Peyer's patch (tissue), 4 donors: ENCODE measurements at regions not wholly inside any gene's neighbourhood (a gene's known extent, or its start where the extent isn't known, plus 50 kb on each side); places are given as distances from the start of the nearest gene placed in this dataset.

ENCODE experiments used
- DNase-seq, 3 donors: peaks; one replicate each; pipeline ENCODE4 v3.0.0-alpha.2; 2017 to 2019
- H3K27ac ChIP-seq, 4 donors: fragments of 200-600 bp; sonication (generic); one replicate each; pipeline ENCODE4 v1.5.1; 2016 to 2019
- H3K27me3 ChIP-seq, 2 donors: fragments of 200-600 bp; sonication (generic); one replicate each; pipeline ENCODE4 v1.5.1; 2019
- H3K36me3 ChIP-seq, 3 donors: fragments of 200-600 bp; sonication (generic); one replicate each; pipeline ENCODE4 v1.5.1; 2016 to 2019
- H3K4me1 ChIP-seq, 4 donors: fragments of 200-600 bp; sonication (generic); one replicate each; pipeline ENCODE4 v1.5.1; 2016 to 2019
- H3K4me3 ChIP-seq, 4 donors: fragments of 200-600 bp; sonication (generic); 1 replicate in 3 of 4; 2 replicates in 1 of 4; pipeline ENCODE4 v1.5.1; 2016 to 2019; ENCODE audit warnings: mild to moderate bottlenecking in 1 of 4
- H3K9me3 ChIP-seq, 4 donors: fragments of 200-600 bp; sonication (generic); one replicate each; pipeline ENCODE4 v1.5.1; 2016 to 2019; ENCODE audit warnings: mild to moderate bottlenecking in 1 of 4
- POLR2A ChIP-seq, 2 donors: fragments of 450-650 bp; IDR thresholded peaks; one replicate each; pipeline ENCODE4 v1.5.1; 2017; ENCODE audit warnings: antibody characterized with exemption in 2 of 2, mild to moderate bottlenecking in 2 of 2, moderate library complexity in 2 of 2
- TF ChIP-seq, protein P1 (sequence below), 6 experiments: fragments of 450-650 bp in 4 of 6; fragments of 200-600 bp in 2 of 6; sonication (generic) in 1 of 6; IDR thresholded peaks; one replicate each; pipeline ENCODE4 v1.5.1; 2017 to 2019; ENCODE audit warnings: antibody characterized with exemption in 6 of 6, mild to moderate bottlenecking in 3 of 6, moderate library complexity in 1 of 6

DNA sequence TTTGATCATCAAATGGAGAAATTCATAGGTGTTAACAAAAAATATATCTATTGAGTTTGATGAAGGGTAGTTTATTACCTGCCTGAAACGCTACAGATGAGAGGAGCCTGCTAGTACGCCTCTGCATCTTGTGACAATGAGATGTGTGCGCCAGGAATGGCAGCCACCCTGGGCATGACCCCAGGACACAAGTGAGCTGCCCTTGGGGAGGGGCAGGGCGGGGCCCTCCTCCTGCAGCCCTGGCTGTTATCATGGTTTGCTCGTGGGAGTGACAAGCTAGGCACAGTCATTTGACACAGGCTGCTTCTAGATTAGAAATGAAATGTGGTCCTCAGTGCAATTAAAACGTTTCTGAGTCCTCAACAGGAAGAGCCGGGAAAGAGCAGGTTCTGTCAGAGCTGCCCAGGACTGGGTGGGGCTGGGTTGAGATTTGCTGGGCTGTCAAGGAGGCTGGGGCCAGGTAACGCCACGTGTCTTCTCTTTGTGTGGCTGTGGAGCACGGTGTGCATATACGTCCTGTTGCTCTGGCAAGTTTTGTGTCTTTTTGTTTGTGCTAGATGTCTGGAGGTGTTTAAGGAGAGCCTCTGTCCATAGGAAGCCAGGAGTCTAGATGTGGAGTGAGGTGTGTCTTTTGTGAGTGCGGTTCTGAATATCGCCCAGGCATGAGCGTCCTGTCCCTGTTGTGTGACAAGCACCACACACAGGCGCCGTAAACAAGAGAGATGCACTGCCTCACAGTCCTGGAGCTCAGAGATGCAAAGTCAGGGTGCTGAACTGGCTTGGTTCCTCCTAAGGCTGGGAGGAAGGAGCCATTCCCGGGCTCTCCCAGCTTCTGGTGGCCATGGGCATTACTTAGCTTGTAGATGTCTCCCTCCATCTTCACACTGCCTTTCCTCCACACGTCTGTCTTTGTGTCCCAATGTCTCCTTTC, 129.0 kb upstream of the IRX4 start:
- no peaks in the 10 kb centered on the region for H3K4me1 ChIP-seq
- no peak overlapping the region for H3K4me3 ChIP-seq
- H3K27ac ChIP-seq = no peak overlapping the region
- TF ChIP-seq, protein P1, sequence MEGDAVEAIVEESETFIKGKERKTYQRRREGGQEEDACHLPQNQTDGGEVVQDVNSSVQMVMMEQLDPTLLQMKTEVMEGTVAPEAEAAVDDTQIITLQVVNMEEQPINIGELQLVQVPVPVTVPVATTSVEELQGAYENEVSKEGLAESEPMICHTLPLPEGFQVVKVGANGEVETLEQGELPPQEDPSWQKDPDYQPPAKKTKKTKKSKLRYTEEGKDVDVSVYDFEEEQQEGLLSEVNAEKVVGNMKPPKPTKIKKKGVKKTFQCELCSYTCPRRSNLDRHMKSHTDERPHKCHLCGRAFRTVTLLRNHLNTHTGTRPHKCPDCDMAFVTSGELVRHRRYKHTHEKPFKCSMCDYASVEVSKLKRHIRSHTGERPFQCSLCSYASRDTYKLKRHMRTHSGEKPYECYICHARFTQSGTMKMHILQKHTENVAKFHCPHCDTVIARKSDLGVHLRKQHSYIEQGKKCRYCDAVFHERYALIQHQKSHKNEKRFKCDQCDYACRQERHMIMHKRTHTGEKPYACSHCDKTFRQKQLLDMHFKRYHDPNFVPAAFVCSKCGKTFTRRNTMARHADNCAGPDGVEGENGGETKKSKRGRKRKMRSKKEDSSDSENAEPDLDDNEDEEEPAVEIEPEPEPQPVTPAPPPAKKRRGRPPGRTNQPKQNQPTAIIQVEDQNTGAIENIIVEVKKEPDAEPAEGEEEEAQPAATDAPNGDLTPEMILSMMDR (IDR thresholded peaks at IDR 0.05) = no peak
- no peak for TF ChIP-seq POLR2A (IDR thresholded peaks at IDR 0.05)
- no peaks in the 10 kb centered on the region for H3K9me3 ChIP-seq
- no peaks in the 10 kb centered on the region for H3K27me3 ChIP-seq
- no peak for DNase-seq
- no peaks in the 10 kb centered on the region for H3K36me3 ChIP-seq

DNA sequence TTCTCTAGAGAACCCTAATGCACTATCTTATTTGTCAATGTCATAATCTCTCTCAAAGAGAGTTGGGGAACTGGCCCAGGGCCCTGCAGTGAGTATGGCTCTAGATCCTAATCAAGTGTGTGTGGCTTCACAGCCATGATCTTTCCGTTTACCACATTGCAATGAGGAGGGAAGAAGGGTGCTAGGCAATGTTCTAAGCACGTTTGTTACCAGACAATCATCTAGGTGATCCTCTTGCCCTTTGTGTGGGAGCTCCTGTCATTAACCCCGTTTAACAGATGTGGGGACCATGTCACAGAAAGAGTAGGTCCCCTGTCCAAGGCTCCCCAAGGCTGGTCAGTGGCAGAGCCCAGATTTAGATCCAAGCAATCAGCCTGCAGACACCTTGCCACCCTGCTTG, 128.2 kb upstream of the IRX4 start:
- Histone ChIP-seq H3K4me1 (no peaks in the 10 kb centered on the region), H3K9me3 (no peaks in the 10 kb centered on the region), H3K36me3 (no peaks in the 10 kb centered on the region), H3K27ac (no peak overlapping the region), H3K4me3 (no peak overlapping the region), H3K27me3 (no peaks in the 10 kb centered on the region)
- no peak for DNase-seq
- TF ChIP-seq, protein P1 (IDR thresholded peaks at IDR 0.05) = no peak
- TF ChIP-seq POLR2A (IDR thresholded peaks at IDR 0.05) = no peak

DNA sequence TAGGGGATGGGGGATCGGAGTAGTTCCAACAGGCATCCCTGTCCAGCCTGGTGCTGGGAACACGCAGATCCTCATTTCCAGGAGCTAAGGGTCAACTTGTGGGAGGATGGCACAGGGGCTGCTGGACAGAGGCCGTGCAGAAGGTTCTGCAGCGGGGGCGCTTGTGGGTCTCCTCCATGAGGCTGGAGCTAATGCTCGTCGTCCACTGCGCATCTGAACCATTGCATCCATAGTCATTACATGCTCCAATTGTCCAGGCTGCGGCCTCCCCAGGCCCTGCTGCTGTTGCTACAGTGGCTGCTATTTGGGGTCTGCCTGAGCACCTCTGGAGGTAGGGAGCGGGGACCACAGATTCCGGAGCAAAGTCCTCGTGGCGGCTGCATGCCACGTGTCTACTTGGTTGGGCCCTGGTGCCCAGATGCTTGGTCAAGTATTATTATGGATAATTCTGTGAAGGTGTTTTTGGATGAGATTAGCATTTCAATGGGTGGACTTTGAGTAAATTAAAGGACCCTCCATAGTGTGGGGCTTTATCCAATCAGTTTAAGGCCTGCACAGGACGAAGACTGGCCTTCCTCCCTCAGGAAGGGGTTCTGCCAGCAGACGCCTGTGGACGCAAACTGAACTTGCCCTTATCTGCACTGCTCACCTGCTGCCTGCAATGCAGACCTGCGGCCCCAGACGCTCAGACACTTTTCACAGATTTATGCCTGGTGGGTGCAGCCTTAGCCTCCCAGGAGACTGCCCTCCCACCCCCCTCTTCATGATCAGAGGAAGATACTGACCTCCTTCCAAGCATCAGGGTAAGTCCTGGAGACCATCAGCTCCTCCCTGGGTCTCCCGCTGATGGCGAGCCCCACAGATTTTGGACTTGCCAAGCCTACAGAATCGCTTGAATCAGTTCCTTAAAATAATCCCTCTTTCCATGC, 127.5 kb upstream of the IRX4 start:
- no peak overlapping the region for H3K4me3 ChIP-seq
- no peaks in the 10 kb centered on the region for H3K4me1 ChIP-seq
- no peak for TF ChIP-seq POLR2A (IDR thresholded peaks at IDR 0.05)
- TF ChIP-seq, protein P1 (IDR thresholded peaks at IDR 0.05) = no peak
- no peaks in the 10 kb centered on the region for H3K9me3 ChIP-seq
- no peak for DNase-seq
- H3K27me3 ChIP-seq = no peaks in the 10 kb centered on the region
- H3K27ac ChIP-seq = no peak overlapping the region
- no peaks in the 10 kb centered on the region for H3K36me3 ChIP-seq

DNA sequence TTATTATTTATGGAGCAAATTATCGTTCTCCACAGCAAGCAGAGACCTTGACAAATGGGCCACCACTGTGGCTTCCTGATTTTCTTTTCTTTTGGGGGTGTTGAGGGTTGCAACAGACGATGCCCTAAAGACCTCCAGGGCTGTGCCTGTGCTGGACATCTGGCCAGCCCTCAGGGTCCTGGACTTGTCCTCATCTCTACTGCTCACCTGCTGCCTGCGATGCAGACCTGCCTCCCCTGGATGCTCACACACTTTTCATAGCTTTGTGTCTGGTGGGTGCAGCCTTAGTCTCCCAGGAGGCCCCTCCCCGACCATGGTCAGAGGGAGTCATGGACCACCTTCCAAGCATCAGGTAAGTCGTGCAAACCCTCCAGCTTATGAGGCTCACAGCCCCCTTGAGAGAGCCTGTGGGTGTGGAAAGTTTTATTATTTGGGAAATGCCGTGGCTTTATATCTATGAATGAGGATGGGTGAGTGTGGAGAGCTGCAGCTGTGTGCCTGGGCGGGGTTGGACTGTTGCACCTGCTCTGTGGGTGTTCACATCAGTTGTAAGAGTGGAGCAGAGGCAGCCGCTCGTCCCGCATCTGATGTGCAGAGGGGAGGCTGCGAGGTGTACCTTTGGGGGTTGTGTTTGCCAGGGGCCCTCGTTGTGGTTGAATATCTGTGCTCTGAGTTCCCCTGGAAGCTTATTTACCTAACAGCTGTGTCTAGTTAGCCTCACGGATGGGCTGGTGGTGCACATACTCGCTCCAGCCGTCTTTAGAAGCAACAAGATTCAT, 126.3 kb upstream of the IRX4 start:
- Histone ChIP-seq H3K36me3 (no peaks in the 10 kb centered on the region), H3K4me3 (no peak overlapping the region), H3K4me1 (no peaks in the 10 kb centered on the region), H3K9me3 (no peaks in the 10 kb centered on the region), H3K27ac (no peak overlapping the region), H3K27me3 (no peaks in the 10 kb centered on the region)
- TF ChIP-seq POLR2A (IDR thresholded peaks at IDR 0.05) = no peak
- TF ChIP-seq, protein P1 (IDR thresholded peaks at IDR 0.05) = no peak
- DNase-seq = no peak

DNA sequence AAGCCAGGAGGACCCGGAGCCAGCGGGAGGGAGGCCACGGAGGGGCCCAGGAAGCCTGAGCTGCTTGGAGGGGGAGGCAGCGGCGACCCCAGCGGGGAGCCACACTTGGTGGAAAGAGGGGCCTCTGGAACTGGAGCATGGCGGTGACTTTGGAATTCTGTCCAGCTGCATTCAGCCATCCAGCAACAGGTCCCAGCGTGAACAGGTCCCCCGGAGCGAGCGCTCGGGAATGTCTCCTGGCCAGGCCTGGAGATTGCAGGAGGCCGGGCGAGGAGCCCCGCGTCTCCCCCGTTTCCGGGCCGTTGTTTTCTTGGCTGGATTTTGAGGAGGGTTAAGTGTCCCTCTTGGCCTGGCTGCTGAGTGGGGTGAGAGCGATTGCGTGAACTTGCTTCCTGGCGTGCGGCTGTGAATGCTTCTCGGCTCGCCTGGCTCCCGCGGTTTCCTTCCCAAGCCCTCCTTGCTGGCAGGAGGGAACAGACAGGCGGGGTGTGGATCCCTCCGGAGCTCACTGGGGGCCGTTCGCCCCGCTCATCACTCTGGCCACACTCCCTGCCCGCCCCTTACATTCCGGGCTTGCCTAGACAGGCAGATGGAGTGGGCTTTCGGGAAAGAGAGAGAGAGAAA, 125.3 kb upstream of the IRX4 start:
- TF ChIP-seq, protein P1 (IDR thresholded peaks at IDR 0.05) = no peak
- no peak for TF ChIP-seq POLR2A (IDR thresholded peaks at IDR 0.05)
- Histone ChIP-seq H3K4me1 (no peaks in the 10 kb centered on the region), H3K27me3 (no peaks in the 10 kb centered on the region), H3K4me3 (no peak overlapping the region), H3K27ac (no peak overlapping the region), H3K36me3 (no peaks in the 10 kb centered on the region), H3K9me3 (no peaks in the 10 kb centered on the region)
- no peak for DNase-seq
